ENCODE measurements at regions not wholly inside any gene's neighbourhood (a gene's known extent, or its start where the extent isn't known, plus 50 kb on each side); places are given as distances from the start of the nearest gene placed in this dataset.

DNA sequence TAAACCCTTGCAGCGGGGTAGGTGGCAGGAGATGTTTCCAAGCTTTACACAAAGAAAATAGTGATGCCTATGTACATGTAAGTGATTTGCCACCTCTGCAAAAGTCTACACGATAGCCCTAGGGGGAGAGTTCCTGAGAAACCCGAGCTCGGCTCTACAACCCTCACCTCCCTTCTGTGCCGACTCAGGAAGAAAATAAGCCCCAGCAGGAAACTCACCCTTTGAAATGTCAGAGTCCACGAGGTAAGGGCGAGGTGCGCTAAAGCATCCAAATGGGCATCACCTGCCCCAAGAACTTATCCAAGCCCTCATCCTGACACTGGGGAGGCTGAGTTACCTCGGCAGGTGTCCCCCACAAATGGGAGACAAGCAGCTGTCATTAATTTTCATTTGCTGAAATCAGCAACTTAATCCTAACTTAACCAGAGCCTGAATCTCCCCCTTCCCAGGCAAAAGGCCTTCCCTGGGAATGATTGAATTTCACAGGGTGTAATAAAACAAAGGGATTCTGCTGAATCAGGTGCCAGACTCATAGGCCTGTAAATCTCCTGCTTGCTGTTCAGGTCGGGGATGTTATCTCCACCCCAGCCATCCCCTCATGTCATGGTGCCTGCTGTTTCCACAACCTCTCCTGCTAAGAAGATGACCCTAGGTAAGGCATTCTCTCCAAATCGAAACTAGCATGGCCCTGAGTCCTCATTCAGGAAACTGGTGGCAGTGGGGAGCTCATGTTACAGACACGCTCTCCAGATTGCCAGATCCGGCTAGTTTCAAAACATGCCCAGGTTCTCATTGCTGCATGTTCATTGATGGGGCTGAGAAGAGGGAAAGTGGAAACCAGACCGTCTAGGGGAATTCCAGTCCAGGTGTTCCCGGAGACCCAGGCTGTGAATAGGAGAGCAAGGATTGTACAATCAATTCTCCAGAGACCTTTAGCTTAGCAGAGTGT is 105.3 kb upstream of the KIRREL3 start:
- DNase-seq, result no peak

- no peak for DNase-seq
Measured at GRCh38 chr11:127103586-127104388, 103.2 kb upstream of the KIRREL3 start.

- no peak for DNase-seq
Measured at GRCh38 chr11:127098684-127099083, 98.1 kb upstream of the KIRREL3 start.

GRCh38 chr11:127080735-127081134 is 80.2 kb upstream of the KIRREL3 start:
- DNase-seq, result no peak

- no peak for DNase-seq
Measured at GRCh38 chr11:127075758-127076157, 75.2 kb upstream of the KIRREL3 start.

DNA sequence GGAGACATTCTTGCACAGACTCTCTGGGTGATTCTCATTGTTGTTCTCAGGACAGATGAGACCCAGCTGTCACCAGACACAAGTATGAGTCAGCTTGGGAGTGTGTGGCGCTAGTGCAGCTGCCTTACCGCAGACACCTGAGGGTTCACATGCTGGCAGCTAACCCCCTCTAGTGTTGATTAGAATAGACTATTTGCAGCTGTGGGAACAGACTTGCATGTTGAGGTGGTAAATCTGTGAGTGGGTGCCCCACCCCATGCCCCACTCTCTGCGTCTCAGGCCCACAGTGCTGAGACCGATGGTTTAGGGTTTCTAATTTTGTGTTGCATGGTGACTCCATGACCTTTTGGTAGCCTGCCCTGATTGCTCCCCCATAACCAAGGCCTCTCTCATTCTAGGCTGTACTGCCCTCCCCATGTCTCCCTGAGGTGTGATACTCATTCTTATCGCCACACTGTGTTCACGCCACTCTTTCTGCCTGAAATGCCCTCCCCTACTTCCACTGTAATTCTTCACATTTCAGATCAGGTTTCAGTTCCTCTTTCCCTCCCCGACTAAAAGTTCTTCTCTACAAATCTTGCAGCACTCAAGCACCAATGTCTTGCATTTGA is 73.7 kb upstream of the KIRREL3 start:
- no peak for DNase-seq

DNA sequence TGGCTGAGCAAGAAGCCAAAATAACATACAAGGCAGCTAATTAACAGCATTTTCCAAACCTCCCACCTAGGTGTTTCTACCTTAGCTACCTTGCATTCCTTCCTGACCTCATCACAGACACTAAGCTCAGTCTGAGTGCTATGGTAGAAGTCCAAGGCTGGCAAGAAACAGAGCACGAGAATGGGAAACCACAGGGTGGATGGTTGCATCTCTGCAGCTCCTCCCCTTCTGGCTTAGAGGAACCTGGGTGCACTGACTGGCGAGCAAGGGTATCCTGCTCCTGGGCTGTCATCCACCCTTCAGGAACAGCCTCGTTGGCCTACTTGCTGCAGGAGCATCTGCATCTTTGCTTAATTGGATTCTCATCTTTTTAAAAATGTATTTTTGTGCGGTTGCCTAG is 73.1 kb upstream of the KIRREL3 start:
- DNase-seq, result no peak

DNA sequence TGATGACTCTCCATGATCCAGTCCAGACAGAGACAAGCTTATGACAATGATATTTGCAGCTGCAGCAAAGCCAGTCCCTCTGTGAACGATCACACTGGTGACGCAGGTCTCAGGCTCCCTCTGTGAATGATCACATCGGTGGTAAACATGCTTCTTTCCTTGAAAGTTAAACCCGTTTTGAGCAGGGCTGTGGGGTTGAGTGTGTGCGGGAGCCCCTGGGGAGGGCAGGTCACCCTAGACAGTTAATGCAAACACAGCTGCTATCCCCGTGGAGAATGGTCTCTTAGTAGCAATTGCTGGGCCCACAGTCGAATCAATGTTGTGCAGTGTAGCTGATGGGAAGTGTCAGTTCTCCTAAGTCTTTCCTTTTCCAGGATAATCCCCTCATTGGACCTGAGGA is 71.0 kb upstream of the KIRREL3 start:
- DNase-seq, result no peak

DNA sequence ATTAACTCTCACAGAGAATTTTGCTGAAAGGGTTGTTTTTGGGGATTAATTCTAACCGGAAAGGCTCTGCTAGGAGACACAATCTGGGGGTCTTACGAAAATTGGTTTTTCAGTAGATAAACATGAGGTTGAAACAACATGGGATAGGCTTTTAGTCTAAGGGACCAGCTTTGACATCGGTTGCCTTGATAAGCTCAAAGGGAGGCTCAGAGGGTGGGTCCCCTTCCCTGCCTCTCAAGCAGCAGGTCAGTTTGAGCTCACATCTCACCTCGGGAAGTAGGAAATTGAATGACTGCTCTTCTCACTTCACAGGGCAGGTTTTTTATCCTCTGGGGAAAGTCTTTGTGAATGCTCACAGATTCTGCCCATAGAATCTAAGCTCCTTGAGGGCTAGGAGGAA is 70.2 kb upstream of the KIRREL3 start:
- DNase-seq, result no peak

DNA sequence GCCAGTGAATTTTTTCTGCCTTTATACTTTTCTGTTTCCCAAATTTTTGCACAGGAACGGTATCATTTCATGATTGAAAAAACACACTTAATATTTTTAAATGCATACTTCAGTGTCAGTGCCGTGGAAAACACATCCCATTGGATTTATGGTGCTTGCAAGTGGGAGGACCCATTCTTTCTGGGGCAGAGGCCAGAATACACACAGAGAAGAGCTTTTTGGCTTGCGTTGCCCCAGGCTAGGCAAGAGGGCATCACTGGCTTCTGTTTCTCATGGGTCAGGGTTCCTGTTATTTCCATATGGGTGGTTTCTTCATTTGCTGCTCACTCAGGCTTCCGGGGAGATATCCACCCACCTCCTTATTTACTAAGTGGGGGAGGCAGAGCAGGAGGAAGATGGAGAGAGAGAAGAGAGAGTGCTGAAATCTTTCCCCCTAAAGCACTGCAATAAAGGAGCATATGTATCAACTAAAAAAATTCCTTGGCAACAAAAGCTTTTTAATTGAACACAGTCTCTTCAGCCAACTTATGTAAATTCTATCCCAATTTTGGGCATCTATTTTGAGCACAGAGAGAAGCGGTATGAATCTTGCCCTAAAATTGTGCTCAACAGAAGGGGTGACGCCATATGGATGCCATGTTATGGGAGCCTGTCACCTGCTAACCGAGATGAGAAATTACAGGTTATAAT is 66.0 kb upstream of the KIRREL3 start:
- DNase-seq, result no peak

- no peak for DNase-seq
Measured at GRCh38 chr11:127063241-127063640, 62.7 kb upstream of the KIRREL3 start.

- no peak for DNase-seq
Measured at GRCh38 chr11:127061947-127062346, 61.4 kb upstream of the KIRREL3 start.

GRCh38 chr11:127059750-127060149 is 59.2 kb upstream of the KIRREL3 start:
- DNase-seq, result no peak

DNA sequence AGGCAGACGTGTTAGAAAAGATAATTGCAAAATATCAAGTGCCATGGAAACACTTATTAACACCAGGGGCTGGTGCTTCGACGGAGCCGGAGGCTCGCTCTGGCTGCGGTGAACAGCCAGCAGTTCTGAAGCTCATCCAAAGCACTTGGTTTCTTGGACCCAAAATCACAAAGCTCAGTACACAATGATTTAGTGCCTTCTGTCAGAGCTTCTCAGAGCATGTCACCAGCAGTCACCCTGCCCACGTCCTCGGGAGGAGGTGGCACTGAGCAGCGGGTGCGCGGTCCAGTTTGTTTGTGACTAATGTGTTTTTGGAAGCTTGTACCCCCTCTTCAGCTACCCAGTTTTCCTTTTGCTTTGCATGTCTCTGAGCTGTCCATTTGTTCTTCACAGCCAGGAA is 58.7 kb upstream of the KIRREL3 start:
- no peak for DNase-seq

DNA sequence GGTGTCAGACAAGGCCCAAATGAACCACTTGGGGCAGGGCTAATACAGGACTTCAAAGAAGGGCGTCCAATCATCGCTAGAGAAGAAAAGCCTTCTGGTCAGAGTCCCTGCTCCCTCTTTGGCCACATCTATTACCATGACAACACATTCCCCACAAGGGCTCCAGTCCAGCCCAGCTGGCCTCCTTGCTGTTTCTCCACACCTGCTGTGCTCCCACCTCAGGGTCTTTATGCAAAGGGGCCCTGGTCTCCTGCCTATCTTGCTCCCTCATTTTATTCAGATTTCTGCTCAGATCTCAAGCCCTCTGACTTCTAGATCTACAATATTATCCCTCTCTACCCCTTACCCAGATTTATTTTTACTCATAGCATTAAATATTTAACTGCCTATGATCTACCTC is 58.0 kb upstream of the KIRREL3 start:
- DNase-seq, result no peak

GRCh38 chr11:127057126-127057525 is 56.6 kb upstream of the KIRREL3 start:
- DNase-seq, result no peak

DNA sequence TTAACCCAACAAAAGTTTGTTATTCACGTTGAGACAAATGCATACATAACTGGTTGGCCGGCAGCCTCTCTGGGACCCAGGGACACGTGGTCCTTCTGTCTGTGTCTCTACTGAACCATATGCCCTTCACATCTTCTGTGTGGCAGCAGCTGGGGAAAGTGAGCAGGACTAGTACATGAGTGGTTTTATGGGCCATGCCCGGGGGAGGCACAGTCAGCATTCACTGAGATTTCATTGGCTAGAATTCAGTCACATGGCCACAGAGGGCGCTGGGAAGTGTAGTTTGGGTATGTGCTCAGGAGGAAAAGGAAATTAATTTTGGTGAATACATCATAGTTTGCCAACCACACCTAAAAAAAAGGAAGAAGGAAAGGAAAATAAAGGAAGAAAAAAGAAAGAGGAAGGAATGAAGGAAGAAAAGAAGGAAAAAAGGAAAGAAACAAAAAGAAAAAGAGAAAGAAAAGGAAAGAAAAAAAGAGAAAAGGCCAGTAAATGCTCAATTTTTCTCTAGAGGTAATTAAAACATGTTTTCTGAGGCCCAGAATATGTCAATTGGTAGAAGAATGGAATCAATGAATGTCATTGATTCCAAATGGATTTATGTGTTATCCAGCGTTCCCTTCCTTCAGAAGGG is 55.9 kb upstream of the KIRREL3 start:
- no peak for DNase-seq

- DNase-seq, result no peak
Measured at GRCh38 chr11:127055236-127055635, 54.7 kb upstream of the KIRREL3 start.

- no peak for DNase-seq
Measured at GRCh38 chr11:127054153-127054552, 53.6 kb upstream of the KIRREL3 start.

DNA sequence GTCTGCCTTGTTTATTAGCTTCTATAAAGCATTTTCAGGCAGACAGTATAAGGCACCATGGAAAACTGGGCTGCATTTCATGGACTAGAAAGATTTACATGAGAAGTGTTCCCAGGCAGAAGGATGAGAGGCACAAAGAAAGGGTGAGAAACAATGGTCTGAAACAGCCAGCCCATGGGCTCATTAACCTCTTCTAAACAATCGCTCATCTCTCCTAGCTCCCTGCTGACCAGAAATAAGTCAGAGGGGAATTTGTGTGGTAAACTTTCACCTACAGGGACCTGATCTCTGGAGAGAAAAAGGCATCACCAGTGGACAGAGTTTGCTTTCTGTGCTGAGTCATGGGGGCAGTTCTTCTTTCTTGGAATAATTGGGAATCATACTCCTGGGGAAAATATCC is 51.8 kb upstream of the KIRREL3 start:
- DNase-seq, result no peak
